HK-2 (cell line): ENCODE measurements at regions not wholly inside any gene's neighbourhood (a gene's known extent, or its start where the extent isn't known, plus 50 kb on each side); places are given as distances from the start of the nearest gene placed in this dataset.
"Not testable (repeated sequence)": the region's sequence is repeated elsewhere in the genome, so short reads cannot be mapped to it uniquely, and the experiment has no call there.

Experiments
- DNase-seq: peaks from one replicate; pipeline ENCODE4 v3.0.0-alpha.2; 2018; ENCODE audit not compliant: unreplicated experiment

DNA sequence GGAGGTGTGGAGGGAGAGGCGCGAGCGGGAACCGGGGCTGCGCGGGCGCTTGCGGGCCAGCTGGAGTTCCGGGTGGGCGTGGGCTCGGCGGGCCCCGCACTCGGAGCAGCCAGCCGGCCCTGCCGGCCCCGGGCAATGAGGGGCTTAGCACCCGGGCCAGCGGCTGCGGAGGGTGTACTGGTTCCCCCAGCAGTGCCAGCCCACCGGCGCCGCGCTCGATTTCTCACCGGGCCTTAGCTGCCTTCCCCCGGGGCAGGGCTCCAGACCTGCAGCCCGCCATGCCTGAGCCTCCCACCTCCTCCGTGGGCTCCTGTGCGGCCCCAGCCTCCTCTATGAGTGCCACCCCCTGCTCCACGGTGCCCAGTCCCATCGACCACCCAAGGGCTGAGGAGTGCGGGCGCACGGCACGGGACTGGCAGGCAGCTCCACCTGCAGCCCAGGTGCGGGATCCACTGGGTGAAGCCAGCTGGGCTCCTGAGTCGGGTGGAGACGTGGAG lies 141.4 kb downstream of the SPRY1 start:
- not testable (repeated sequence) for DNase-seq

GRCh38 chr4:123545667-123546572 lies 149.3 kb downstream of the SPRY1 start:
- no peak for DNase-seq

GRCh38 chr4:123546573-123547060 lies 150.0 kb downstream of the SPRY1 start:
- no peak for DNase-seq

- no peak for DNase-seq
Observed at GRCh38 chr4:123547216-123548165, 150.9 kb downstream of the SPRY1 start.

DNA sequence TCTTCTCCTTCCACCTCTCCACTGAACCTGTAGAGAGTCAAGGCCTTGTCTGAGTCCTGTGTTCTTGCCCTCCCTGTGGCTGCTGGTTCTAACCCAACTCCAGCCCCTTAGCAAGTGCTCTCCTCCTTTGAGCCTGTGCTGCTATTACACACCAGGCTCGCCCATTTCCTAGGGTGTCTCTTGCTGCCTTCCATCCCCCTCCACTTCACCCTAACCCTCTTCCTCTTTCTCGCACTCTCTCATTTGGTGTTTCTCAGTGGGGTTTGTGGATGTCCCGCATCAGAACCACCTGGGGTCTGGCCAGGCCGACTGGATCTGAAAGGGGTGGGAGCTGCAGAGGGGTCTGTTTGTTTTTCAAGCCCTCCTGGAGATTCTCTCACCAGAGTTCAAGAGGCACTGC lies 156.7 kb downstream of the SPRY1 start:
- DNase-seq: no peak

DNA sequence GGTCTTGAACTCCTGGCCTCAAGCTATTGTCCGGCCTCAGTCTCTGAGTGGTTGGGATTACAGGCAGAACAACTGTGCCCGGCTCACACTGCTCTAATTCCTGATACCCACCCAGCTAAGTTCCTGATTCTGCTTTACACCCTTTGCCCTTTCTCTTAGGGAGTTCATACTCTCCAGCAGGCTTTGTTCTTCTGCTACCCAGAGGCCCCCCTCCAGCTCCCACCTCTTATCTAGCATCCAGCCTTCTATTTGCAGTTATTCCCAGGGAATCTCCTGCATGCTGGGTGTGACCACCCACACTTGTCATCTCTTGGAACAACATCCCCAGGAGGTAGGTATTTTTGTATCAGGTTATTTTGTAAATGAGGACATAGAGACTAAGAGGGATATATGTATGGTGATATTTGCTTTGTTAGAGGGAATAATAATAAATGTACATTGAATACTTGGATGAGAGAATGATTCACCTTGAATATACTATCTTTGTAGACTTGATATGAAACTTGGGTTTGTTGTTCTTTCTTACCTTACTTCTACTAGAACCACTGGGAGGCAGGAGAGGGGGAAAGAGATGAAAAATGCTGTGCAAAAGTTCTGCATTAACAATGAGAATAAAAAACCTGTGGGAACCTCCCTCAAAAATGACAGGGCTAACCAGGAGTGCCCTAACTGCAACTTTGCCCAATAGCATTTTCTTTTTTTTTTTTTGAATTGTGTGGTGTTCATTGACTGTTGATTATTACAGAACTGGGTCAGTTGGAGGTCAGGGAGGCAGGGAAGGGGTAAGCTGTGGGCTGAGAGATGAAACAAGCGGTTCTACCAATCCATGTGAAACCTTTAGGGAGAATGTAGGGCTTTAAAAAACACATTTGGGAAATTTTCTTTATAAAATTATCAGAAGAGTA lies 157.4 kb downstream of the SPRY1 start:
- no peak for DNase-seq

- DNase-seq: no peak
Observed at GRCh38 chr4:123554801-123555232, 158.2 kb downstream of the SPRY1 start.

DNA sequence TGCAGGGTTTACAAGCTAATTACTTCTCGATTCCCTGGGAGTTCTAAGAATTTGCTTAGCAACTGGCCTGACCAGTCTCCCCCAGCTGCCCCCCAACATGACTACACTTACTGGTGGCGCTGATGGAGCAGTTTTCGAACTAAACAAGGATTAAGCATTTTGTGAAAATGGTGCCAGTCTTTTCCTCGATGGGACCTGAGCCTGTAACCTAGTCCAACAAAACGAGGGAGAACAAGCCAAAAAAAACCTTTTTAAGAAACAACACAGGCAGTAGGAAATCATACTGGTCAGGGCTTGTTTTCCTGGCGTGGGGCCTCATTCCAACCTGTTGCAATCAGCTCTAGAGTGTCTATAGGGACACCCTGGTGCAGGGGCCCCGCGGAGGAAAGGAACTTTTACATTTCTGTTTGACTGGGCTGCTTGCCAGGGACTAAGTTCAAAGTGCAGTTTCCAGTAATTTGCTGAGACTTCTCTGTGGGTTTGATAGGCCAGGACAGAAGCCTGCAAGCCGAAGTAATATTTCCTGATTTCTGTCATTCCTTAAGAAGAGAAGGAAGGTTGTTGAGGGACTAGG lies 158.7 kb downstream of the SPRY1 start:
- peak; percentile 41 for DNase-seq

GRCh38 chr4:123555807-123556273 lies 159.2 kb downstream of the SPRY1 start:
- DNase-seq: no peak

DNA sequence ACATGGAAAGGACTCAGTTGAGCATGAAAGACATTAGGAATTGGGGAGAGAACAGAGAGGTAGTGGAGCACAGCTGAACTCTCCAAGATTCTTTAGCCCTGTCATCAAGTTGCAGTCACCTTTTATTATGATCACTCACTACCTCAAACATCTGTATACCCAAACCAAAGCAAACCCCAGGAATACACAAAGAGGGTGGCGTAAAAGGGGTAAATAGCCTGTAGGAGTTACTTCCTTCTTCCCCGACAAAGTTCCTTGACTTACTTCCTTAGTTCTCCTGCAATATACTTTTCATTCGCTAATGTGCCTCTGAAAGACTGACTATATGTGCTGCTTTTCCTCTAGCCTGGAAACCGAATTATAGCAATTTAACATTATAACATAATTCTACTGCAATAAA lies 159.9 kb downstream of the SPRY1 start:
- DNase-seq: no peak

DNA sequence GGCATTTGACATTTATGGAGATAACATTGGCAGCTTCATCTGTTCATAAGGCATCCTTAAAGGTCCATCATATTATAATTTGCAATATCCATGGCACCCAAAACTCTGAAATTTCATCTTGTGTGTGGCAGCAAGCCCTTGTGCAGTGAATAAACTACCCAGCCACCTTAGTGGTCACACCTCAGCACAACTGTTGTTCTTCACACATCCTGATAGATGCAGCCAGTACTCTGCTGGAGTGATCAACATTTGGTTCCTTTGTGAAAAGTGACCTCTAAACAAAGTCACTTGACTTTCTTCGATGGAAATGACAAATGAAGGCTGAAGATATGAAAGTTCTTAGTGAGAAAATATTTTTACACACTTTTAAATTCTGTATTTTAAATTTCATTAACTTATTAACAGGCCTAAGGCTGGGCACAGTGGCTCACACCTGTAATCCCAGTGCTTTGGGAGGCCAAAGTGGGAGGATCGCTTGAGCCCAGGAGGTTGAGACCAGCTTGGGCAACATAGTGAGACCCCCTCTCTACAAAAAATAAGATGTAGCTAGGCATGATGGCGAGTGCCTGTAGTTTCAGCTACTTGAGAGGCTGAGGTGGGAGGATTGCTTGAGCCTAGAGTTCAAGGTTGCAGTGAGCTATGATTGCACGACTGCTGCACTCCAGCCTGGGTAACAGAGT lies 161.4 kb downstream of the SPRY1 start:
- no peak for DNase-seq

GRCh38 chr4:123558865-123559264 lies 162.3 kb downstream of the SPRY1 start:
- no peak for DNase-seq

DNA sequence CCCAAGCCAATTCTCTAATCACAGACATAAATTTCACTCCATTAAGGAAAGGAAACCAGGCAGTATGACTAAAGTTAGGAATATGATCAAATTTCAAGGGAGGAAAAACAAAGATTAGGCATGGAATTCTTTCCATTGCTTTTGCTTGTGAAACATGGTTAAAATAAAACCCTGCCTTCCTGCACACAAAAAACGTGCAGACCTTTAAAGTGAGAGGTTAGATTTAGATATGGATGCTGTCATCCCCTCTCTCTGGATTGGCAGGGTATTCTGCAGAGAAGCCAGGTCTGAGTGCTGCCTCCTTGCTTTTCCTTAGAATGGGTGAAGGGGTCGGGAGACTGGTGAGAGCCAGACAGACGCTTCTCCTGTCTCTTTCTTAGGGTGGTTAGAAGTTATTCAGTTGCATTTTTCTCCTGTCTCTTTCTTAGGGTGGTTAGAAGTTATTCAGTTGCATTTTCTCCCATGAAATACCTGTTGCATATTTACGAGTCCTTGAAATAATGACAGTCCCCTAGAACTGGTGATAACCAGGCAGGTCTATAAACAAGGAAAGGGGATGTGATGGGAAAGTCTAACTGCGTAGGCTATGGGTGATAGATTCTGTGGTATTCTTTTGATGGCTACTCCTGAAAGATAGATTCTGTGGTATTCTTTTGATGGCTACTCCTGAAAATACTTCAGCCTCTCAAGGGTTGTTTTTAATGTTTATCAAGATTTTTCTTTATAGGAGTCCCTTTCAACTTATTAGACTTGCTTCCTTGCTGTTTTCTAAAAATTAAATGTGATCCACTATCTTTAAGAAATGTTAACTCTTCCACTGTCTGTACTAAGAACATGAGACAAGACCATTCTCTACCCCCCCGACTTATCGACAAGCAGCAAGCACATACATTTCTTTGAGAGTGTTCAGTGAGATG lies 163.6 kb downstream of the SPRY1 start:
- DNase-seq: no peak

DNA sequence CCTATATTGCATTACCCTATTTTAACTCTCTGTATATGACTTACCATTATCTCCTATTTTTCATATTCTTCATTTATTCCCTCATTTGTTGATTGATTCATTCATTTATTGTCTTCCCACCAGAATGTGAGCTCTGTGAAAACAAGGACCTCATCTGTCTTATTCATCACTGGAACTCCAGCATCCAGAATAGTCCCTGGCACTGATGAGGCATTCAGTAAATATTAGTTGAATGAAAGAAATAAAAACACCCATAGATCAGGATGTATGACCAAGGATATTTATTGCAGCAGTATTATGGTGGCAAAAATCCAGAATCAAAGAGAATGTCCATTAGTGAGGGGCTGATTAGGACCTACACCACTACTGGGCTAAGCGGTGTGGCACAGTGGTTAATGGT lies 164.9 kb downstream of the SPRY1 start:
- DNase-seq: no peak

- DNase-seq: no peak
Observed at GRCh38 chr4:123562994-123563750, 166.6 kb downstream of the SPRY1 start.

GRCh38 chr4:123564758-123565346 lies 168.3 kb downstream of the SPRY1 start:
- peak; percentile 42 for DNase-seq

DNA sequence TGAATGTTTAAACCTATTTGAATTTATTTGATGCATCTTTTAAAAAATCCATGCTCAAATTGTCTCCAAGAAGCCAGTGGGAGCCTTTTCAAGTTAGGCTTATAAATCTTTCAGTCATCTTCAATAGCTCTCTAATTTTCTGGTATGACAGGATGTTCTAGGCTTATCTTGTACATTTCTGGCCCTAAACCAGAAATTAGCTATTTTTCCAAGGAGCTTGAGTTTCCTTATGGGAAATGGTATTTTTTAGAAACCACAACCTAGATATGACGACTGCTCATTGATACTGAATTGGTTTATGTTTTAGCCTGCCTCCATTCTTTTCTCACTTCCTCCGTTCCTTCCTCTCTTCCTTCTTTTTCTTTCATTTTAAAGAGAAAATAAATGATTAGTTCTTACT lies 172.3 kb downstream of the SPRY1 start:
- DNase-seq: no peak

DNA sequence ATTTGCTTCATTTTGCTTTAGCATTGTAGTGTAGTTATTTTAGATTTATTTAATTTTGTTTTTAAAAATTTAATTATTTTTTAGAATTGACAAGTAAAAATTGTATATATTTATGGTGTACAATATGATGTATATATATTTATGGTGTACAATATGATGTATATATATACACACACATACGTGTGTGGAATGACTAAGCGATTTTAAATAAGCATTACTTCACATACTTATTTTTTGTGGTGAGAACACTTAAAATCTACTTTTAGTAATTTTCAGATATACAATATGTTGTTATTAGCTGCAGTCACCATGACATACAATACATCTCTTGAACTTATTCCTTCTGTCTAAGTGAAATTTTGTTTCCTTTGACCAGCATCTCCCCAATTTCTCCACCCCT lies 172.9 kb downstream of the SPRY1 start:
- DNase-seq: no peak
